Astrocyte of the spinal cord (primary cell): ENCODE measurements at regions not wholly inside any gene's neighbourhood (a gene's known extent, or its start where the extent isn't known, plus 50 kb on each side); places are given as distances from the start of the nearest gene placed in this dataset.

Experiments used
- DNase-seq: peaks from one replicate; pipeline ENCODE4 v3.0.0; 2011; ENCODE audit warnings: low read depth, low spot score
- H3K4me3 ChIP-seq: 2 replicates; pipeline ENCODE4 v1.5.1; 2011; ENCODE audit warnings: low read depth, mild to moderate bottlenecking, low read length, moderate library complexity
- CTCF ChIP-seq: IDR thresholded peaks from 2 replicates; pipeline ENCODE4 v1.5.1; 2012; ENCODE audit warnings: low read depth, mild to moderate bottlenecking, low read length, inconsistent platforms
- in situ Hi-C: cut with HindIII; loops from 2 replicates; pipeline ENCODE4 v1.10.0; 2017; ENCODE audit warnings: low sequenced_read_pairs

- no peak overlapping the region for H3K4me3 ChIP-seq
- no peak for TF ChIP-seq CTCF
- in situ Hi-C loops, result no loop called here
- no peak for DNase-seq
These were observed 272.7 kb downstream of the TLE1 start for GRCh38 chr9:81416476-81417298.

GRCh38 chr9:81414836-81415235, 274.5 kb downstream of the TLE1 start:
- in situ Hi-C loops, result no loop called here
- no peak for TF ChIP-seq CTCF
- no peak for DNase-seq
- no peak overlapping the region for H3K4me3 ChIP-seq

GRCh38 chr9:81411961-81412360, 277.4 kb downstream of the TLE1 start:
- DNase-seq, result peak; percentile 60
- H3K4me3 ChIP-seq, result no peak overlapping the region
- in situ Hi-C loops, result no loop called here
- TF ChIP-seq CTCF, result no peak

GRCh38 chr9:81410201-81410600, 279.1 kb downstream of the TLE1 start:
- in situ Hi-C loops, result no loop called here
- peak overlapping the region; percentile 3 for H3K4me3 ChIP-seq
- peak; percentile 94 for DNase-seq
- TF ChIP-seq CTCF, result no peak

GRCh38 chr9:81408951-81409350, 280.4 kb downstream of the TLE1 start:
- no peak for DNase-seq
- H3K4me3 ChIP-seq, result no peak overlapping the region
- in situ Hi-C loops, result no loop called here
- TF ChIP-seq CTCF, result no peak

- H3K4me3 ChIP-seq, result no peak overlapping the region
- in situ Hi-C loops, result no loop called here
These were observed 284.3 kb downstream of the TLE1 start for GRCh38 chr9:81404931-81405598.

More at GRCh38 chr9:81404931-81405598, 284.3 kb downstream of the TLE1 start:
- no peak for DNase-seq
- TF ChIP-seq CTCF, result no peak
